ENCODE measurements at regions not wholly inside any gene's neighbourhood (a gene's known extent, or its start where the extent isn't known, plus 50 kb on each side); places are given as distances from the start of the nearest gene placed in this dataset.

- no peak for DNase-seq (ENCODE audit: low spot score)
- H3K27ac Mint-ChIP-seq (ENCODE audit: unreplicated experiment) = no peak overlapping the region
- H3K4me3 Mint-ChIP-seq (ENCODE audit: unreplicated experiment) = no peak overlapping the region
- no peaks in the 10 kb centered on the region for H3K9me3 Mint-ChIP-seq (ENCODE audit: unreplicated experiment)
- no peaks in the 10 kb centered on the region for H3K4me1 Mint-ChIP-seq (ENCODE audit: unreplicated experiment)
- TF ChIP-seq CTCF (IDR thresholded peaks at IDR 0.05; ENCODE audit: unreplicated experiment) = no peak
- no peaks in the 10 kb centered on the region for H3K36me3 Mint-ChIP-seq (ENCODE audit: low read depth, unreplicated experiment)
- peaks cover 2% of the 10 kb centered on the region for H3K27me3 Mint-ChIP-seq (ENCODE audit: unreplicated experiment)
Measured at GRCh38 chr19:28377077-28377476, 835.9 kb downstream of the UQCRFS1 start.

GRCh38 chr19:28374971-28375370 is 838.0 kb downstream of the UQCRFS1 start:
- no peak overlapping the region for H3K27ac Mint-ChIP-seq (ENCODE audit: unreplicated experiment)
- H3K36me3 Mint-ChIP-seq (ENCODE audit: low read depth, unreplicated experiment) = no peaks in the 10 kb centered on the region
- no peaks in the 10 kb centered on the region for H3K9me3 Mint-ChIP-seq (ENCODE audit: unreplicated experiment)
- H3K4me1 Mint-ChIP-seq (ENCODE audit: unreplicated experiment) = no peaks in the 10 kb centered on the region
- no peak for DNase-seq (ENCODE audit: low spot score)
- H3K27me3 Mint-ChIP-seq (ENCODE audit: unreplicated experiment) = no peaks in the 10 kb centered on the region
- TF ChIP-seq CTCF (IDR thresholded peaks at IDR 0.05; ENCODE audit: unreplicated experiment) = no peak
- H3K4me3 Mint-ChIP-seq (ENCODE audit: unreplicated experiment) = no peak overlapping the region

- no peaks in the 10 kb centered on the region for H3K4me1 Mint-ChIP-seq (ENCODE audit: unreplicated experiment)
- DNase-seq (ENCODE audit: low spot score) = no peak
- no peak overlapping the region for H3K4me3 Mint-ChIP-seq (ENCODE audit: unreplicated experiment)
- no peaks in the 10 kb centered on the region for H3K9me3 Mint-ChIP-seq (ENCODE audit: unreplicated experiment)
- H3K27ac Mint-ChIP-seq (ENCODE audit: unreplicated experiment) = no peak overlapping the region
- H3K27me3 Mint-ChIP-seq (ENCODE audit: unreplicated experiment) = no peaks in the 10 kb centered on the region
- no peaks in the 10 kb centered on the region for H3K36me3 Mint-ChIP-seq (ENCODE audit: low read depth, unreplicated experiment)
- no peak for TF ChIP-seq CTCF (IDR thresholded peaks at IDR 0.05; ENCODE audit: unreplicated experiment)
Measured at GRCh38 chr19:28372576-28373247, 840.2 kb downstream of the UQCRFS1 start.

GRCh38 chr19:28367146-28367545 is 845.8 kb downstream of the UQCRFS1 start:
- Mint-ChIP-seq H3K27ac (ENCODE audit: unreplicated experiment) (no peak overlapping the region), H3K4me1 (ENCODE audit: unreplicated experiment) (no peaks in the 10 kb centered on the region), H3K27me3 (ENCODE audit: unreplicated experiment) (no peaks in the 10 kb centered on the region), H3K4me3 (ENCODE audit: unreplicated experiment) (no peak overlapping the region), H3K36me3 (ENCODE audit: low read depth, unreplicated experiment) (no peaks in the 10 kb centered on the region), H3K9me3 (ENCODE audit: unreplicated experiment) (no peaks in the 10 kb centered on the region)
- no peak for DNase-seq (ENCODE audit: low spot score)
- no peak for TF ChIP-seq CTCF (IDR thresholded peaks at IDR 0.05; ENCODE audit: unreplicated experiment)

- no peaks in the 10 kb centered on the region for H3K4me1 Mint-ChIP-seq (ENCODE audit: unreplicated experiment)
- H3K27me3 Mint-ChIP-seq (ENCODE audit: unreplicated experiment) = no peaks in the 10 kb centered on the region
- no peak overlapping the region for H3K27ac Mint-ChIP-seq (ENCODE audit: unreplicated experiment)
- H3K36me3 Mint-ChIP-seq (ENCODE audit: low read depth, unreplicated experiment) = no peaks in the 10 kb centered on the region
- H3K4me3 Mint-ChIP-seq (ENCODE audit: unreplicated experiment) = no peak overlapping the region
- no peaks in the 10 kb centered on the region for H3K9me3 Mint-ChIP-seq (ENCODE audit: unreplicated experiment)
- DNase-seq (ENCODE audit: low spot score) = no peak
- no peak for TF ChIP-seq CTCF (IDR thresholded peaks at IDR 0.05; ENCODE audit: unreplicated experiment)
Measured at GRCh38 chr19:28363254-28363653, 849.7 kb downstream of the UQCRFS1 start.
